SK-N-SH treated with all-trans-retinoic acid at 6 μM for 48 hours (cell line): ENCODE measurements at regions not wholly inside any gene's neighbourhood (a gene's known extent, or its start where the extent isn't known, plus 50 kb on each side); places are given as distances from the start of the nearest gene placed in this dataset.

ENCODE experiments used
- ATAC-seq: fragments of 200-7000 bp; cut with Tn5 transposase; 3 replicates; pipeline ENCODE4 v1.9.1; 2020; ENCODE audit warnings: mild to moderate bottlenecking, moderate library complexity
- ARNTL ChIP-seq: fragments of 450-650 bp; formaldehyde crosslinking; IDR thresholded peaks from 2 replicates; pipeline ENCODE4 v1.5.0; 2020; ENCODE audit warnings: low read depth, mild to moderate bottlenecking, moderate library complexity, borderline replicate concordance
- BACH2 ChIP-seq: fragments of 250-450 bp; sonication (Bioruptor Pico); IDR thresholded peaks from 2 replicates; pipeline ENCODE4 v1.9.0; 2021; ENCODE audit warnings: mild to moderate bottlenecking, borderline replicate concordance
- CREB5 ChIP-seq: fragments of 250-450 bp; sonication (Bioruptor Pico); IDR thresholded peaks from 2 replicates; pipeline ENCODE4 v1.5.1; 2020; ENCODE audit warnings: low read depth, mild to moderate bottlenecking, moderate library complexity
- CSDC2 ChIP-seq: fragments of 250-450 bp; sonication (Bioruptor Pico); IDR thresholded peaks from 2 replicates; pipeline ENCODE4 v1.5.0; 2020; ENCODE audit warnings: mild to moderate bottlenecking, moderate library complexity
- ESRRG ChIP-seq: fragments of 250-450 bp; sonication (Bioruptor Pico); IDR thresholded peaks from 2 replicates; pipeline ENCODE4 v1.6.1; 2021; ENCODE audit warnings: mild to moderate bottlenecking
- GLIS3 ChIP-seq: fragments of 250-450 bp; sonication (Bioruptor Pico); IDR thresholded peaks from 2 replicates; pipeline ENCODE4 v1.5.0; 2020; ENCODE audit warnings: mild to moderate bottlenecking, moderate library complexity
- OSR1 ChIP-seq: fragments of 250-450 bp; sonication (Bioruptor Pico); IDR thresholded peaks from 2 replicates; pipeline ENCODE4 v1.8.0; 2022; ENCODE audit warnings: moderate library complexity, mild to moderate bottlenecking, inconsistent platforms
- RARB ChIP-seq: fragments of 250-450 bp; sonication (Bioruptor Pico); IDR thresholded peaks from 2 replicates; pipeline ENCODE4 v1.8.0; 2021; ENCODE audit warnings: mild to moderate bottlenecking, moderate library complexity
- SNAI2 ChIP-seq: fragments of 250-450 bp; sonication (Bioruptor Pico); IDR thresholded peaks from 2 replicates; pipeline ENCODE4 v1.5.0; 2020; ENCODE audit warnings: mild to moderate bottlenecking, moderate library complexity
- TOX ChIP-seq: fragments of 250-450 bp; sonication (Bioruptor Pico); IDR thresholded peaks from 2 replicates; pipeline ENCODE4 v1.8.0; 2021; ENCODE audit warnings: mild to moderate bottlenecking, moderate library complexity, borderline replicate concordance
- TSHZ2 ChIP-seq: fragments of 250-450 bp; sonication (Bioruptor Pico); IDR thresholded peaks from 2 replicates; pipeline ENCODE4 v1.5.0; 2020; ENCODE audit warnings: mild to moderate bottlenecking, moderate library complexity
- ZC3H10 ChIP-seq: fragments of 250-450 bp; sonication (Bioruptor Pico); IDR thresholded peaks from 2 replicates; pipeline ENCODE4 v1.5.1; 2021; ENCODE audit warnings: mild to moderate bottlenecking, moderate library complexity
- ZFP30 ChIP-seq: fragments of 450-650 bp; formaldehyde crosslinking; IDR thresholded peaks from 2 replicates; pipeline ENCODE4 v1.5.0; 2022; ENCODE audit warnings: mild to moderate bottlenecking, moderate library complexity
- ZNF565 ChIP-seq: fragments of 450-650 bp; formaldehyde crosslinking; conservative IDR thresholded peaks from 2 replicates; pipeline ENCODE4 v1.5.0; 2020; ENCODE audit warnings: low read depth, mild to moderate bottlenecking, moderate library complexity
- ZNF8 ChIP-seq: fragments of 450-650 bp; formaldehyde crosslinking; IDR thresholded peaks from 2 replicates; pipeline ENCODE4 v1.5.0; 2020; ENCODE audit warnings: mild to moderate bottlenecking, moderate library complexity
- TF ChIP-seq, protein P1 (sequence below): fragments of 250-450 bp; sonication (Bioruptor Pico); IDR thresholded peaks from 2 replicates; pipeline ENCODE4 v1.5.1; 2021; ENCODE audit warnings: mild to moderate bottlenecking, moderate library complexity
- TF ChIP-seq, protein P2 (sequence below): fragments of 250-450 bp; sonication (Bioruptor Pico); IDR thresholded peaks from 2 replicates; pipeline ENCODE4 v1.8.0; 2020; ENCODE audit warnings: mild to moderate bottlenecking, moderate library complexity, borderline replicate concordance

GRCh38 chr17:12386225-12386624 lies 279.5 kb upstream of the MYOCD start:
- no peak for ATAC-seq
- no peak for TF ChIP-seq SNAI2 (CRISPR knock-in tag)
- TF ChIP-seq CSDC2 (CRISPR knock-in tag) = no peak
- TF ChIP-seq ZNF8 (CRISPR knock-in tag) = no peak

GRCh38 chr17:12388226-12388625 lies 277.5 kb upstream of the MYOCD start:
- ATAC-seq = no peak
- TF ChIP-seq ARNTL = no peak
- TF ChIP-seq ZFP30 (CRISPR knock-in tag) = no peak
- TF ChIP-seq, protein P1, sequence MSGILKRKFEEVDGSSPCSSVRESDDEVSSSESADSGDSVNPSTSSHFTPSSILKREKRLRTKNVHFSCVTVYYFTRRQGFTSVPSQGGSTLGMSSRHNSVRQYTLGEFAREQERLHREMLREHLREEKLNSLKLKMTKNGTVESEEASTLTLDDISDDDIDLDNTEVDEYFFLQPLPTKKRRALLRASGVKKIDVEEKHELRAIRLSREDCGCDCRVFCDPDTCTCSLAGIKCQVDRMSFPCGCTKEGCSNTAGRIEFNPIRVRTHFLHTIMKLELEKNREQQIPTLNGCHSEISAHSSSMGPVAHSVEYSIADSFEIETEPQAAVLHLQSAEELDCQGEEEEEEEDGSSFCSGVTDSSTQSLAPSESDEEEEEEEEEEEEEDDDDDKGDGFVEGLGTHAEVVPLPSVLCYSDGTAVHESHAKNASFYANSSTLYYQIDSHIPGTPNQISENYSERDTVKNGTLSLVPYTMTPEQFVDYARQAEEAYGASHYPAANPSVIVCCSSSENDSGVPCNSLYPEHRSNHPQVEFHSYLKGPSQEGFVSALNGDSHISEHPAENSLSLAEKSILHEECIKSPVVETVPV (CRISPR knock-in tag) = no peak
- no peak for TF ChIP-seq BACH2 (CRISPR knock-in tag)
- TF ChIP-seq RARB (CRISPR knock-in tag) = no peak
- no peak for TF ChIP-seq TOX (CRISPR knock-in tag)
- TF ChIP-seq CREB5 (CRISPR knock-in tag) = no peak
- no peak for TF ChIP-seq TSHZ2 (CRISPR knock-in tag)
- TF ChIP-seq, all 23 proteins: peak for 0

- no peak for ATAC-seq
Observed at GRCh38 chr17:12389421-12389820, 276.3 kb upstream of the MYOCD start.

GRCh38 chr17:12390631-12391030 lies 275.1 kb upstream of the MYOCD start:
- ATAC-seq = no peak
- TF ChIP-seq, protein P2, sequence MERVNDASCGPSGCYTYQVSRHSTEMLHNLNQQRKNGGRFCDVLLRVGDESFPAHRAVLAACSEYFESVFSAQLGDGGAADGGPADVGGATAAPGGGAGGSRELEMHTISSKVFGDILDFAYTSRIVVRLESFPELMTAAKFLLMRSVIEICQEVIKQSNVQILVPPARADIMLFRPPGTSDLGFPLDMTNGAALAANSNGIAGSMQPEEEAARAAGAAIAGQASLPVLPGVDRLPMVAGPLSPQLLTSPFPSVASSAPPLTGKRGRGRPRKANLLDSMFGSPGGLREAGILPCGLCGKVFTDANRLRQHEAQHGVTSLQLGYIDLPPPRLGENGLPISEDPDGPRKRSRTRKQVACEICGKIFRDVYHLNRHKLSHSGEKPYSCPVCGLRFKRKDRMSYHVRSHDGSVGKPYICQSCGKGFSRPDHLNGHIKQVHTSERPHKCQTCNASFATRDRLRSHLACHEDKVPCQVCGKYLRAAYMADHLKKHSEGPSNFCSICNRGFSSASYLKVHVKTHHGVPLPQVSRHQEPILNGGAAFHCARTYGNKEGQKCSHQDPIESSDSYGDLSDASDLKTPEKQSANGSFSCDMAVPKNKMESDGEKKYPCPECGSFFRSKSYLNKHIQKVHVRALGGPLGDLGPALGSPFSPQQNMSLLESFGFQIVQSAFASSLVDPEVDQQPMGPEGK (CRISPR knock-in tag) = no peak
- TF ChIP-seq GLIS3 (CRISPR knock-in tag) = no peak
- no peak for TF ChIP-seq SNAI2 (CRISPR knock-in tag)
- TF ChIP-seq ZFP30 (CRISPR knock-in tag) = no peak
- no peak for TF ChIP-seq TSHZ2 (CRISPR knock-in tag)
- no peak for TF ChIP-seq ZC3H10 (CRISPR knock-in tag)
- TF ChIP-seq OSR1 = no peak
- TF ChIP-seq ARNTL = no peak
- no peak for TF ChIP-seq ESRRG (CRISPR knock-in tag)

More at GRCh38 chr17:12389421-12389820, 276.3 kb upstream of the MYOCD start:
- TF ChIP-seq ZNF565 (CRISPR knock-in tag) = no peak
- TF ChIP-seq TSHZ2 (CRISPR knock-in tag) = no peak
- no peak for TF ChIP-seq ARNTL
